Renal cortical epithelial cell (primary cell): ENCODE measurements at regions not wholly inside any gene's neighbourhood (a gene's known extent, or its start where the extent isn't known, plus 50 kb on each side); places are given as distances from the start of the nearest gene placed in this dataset.

Experiments
- DNase-seq: peaks from one replicate; pipeline ENCODE4 v3.0.0-alpha.2; 2011; ENCODE audit warnings: low read depth

- no peak for DNase-seq
Measured at GRCh38 chr2:149652926-149653325, 65.4 kb upstream of the MMADHC start.

DNA sequence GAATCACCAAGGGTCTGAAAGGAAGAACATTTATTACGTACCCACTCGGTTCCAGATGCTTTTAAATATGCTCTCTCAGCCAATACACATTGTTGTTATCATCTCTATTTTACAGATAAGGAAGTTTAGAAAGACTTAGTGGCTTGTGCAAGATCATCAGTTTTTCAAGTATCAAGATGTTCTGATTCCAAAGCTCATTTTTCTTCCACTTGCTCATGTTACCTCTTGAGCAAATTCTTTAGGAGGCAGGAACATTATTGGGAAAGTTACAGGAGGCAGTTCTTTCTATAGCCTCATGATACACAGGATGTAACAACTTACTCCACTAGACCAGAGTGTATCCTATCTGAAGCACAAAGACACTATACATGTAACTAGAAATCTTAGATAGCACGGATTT is 65.0 kb upstream of the MMADHC start:
- DNase-seq = no peak

DNA sequence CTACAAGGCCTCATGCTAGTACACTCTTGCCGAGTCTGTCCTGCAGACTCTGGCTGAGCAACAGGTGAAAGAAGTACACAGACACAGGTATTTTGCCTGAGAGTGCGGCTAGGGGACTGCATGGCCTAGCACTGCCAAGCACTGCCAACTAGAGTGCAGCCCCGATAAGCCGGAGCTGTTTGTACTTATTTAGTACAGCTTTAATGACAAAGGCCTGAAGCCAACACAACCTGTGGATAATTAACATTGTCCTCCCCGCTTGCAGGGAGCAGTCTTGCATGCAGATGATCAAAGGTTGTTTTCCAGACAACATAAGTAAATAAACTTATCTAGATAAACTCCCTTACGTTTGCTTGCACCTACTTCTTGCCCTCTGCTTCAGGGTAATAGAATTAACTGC is 63.7 kb upstream of the MMADHC start:
- peak; percentile 14 for DNase-seq

GRCh38 chr2:149650006-149650405 is 62.4 kb upstream of the MMADHC start:
- DNase-seq = peak; percentile 79

DNA sequence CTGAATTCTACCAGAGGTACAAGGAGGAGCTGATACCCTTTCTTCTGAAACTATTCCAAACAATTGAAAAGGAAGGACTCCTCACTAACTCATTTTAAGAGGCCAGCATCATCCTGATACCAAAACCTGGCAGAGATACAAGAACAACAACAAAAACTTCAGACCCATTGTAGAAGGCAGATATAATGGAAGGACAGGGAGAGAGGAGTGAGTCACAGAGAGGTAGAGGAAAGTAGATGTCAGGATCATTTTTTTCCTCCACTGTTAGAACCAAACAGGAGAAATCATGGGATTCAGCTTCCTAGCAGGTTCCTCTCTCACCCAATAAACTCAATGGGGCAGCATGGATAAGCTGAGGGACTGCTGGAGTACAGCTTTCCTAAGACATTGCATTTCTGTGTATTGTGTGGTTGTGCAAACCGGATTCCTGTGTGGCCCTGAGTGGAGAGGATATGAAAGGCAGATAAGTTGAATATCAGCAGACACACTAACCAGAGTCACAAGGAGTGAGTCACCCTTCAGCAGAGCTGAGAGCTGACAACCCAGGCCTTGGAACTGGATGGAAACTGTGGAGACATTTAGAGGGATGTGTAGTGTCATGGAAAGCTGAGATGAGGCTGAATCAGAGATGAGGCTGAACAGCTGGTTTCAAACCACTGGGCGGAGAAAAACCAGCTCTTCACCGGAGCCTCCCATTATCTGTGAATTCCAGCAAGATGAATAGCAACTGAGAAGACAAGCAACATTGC is 60.9 kb upstream of the MMADHC start:
- peak; percentile 91 for DNase-seq

GRCh38 chr2:149645391-149645790 is 57.8 kb upstream of the MMADHC start:
- DNase-seq = peak; percentile 83
